CD4-positive, alpha-beta T cell treated with Interleukin-21 for 1 hour (primary cell): ENCODE measurements at regions not wholly inside any gene's neighbourhood (a gene's known extent, or its start where the extent isn't known, plus 50 kb on each side); places are given as distances from the start of the nearest gene placed in this dataset.

Experiments used
- DNase-seq: peaks from one replicate; pipeline ENCODE4 v3.0.0-alpha.2; 2020

GRCh38 chr5:97406946-97407676 is 224.1 kb upstream of the RIOK2 start:
- DNase-seq, result no peak

GRCh38 chr5:97408331-97408730 is 225.3 kb upstream of the RIOK2 start:
- DNase-seq, result no peak

GRCh38 chr5:97412959-97413358 is 229.9 kb upstream of the RIOK2 start:
- DNase-seq, result no peak

- no peak for DNase-seq
Observed at GRCh38 chr5:97417986-97418385, 234.9 kb upstream of the RIOK2 start.

GRCh38 chr5:97418462-97418861 is 235.4 kb upstream of the RIOK2 start:
- no peak for DNase-seq

GRCh38 chr5:97420646-97421045 is 237.6 kb upstream of the RIOK2 start:
- no peak for DNase-seq

- DNase-seq, result no peak
Observed at GRCh38 chr5:97422678-97423077, 239.6 kb upstream of the RIOK2 start.

- no peak for DNase-seq
Observed at GRCh38 chr5:97425511-97425910, 242.5 kb upstream of the RIOK2 start.

- no peak for DNase-seq
Observed at GRCh38 chr5:97427235-97427634, 244.2 kb upstream of the RIOK2 start.

- DNase-seq, result no peak
Observed at GRCh38 chr5:97434021-97434420, 251.0 kb upstream of the RIOK2 start.

- no peak for DNase-seq
Observed at GRCh38 chr5:97436405-97436804, 253.4 kb upstream of the RIOK2 start.

- no peak for DNase-seq
Observed at GRCh38 chr5:97443740-97444139, 260.7 kb upstream of the RIOK2 start.

- DNase-seq, result no peak
Observed at GRCh38 chr5:97449172-97449571, 266.1 kb upstream of the RIOK2 start.

- DNase-seq, result no peak
Observed at GRCh38 chr5:97452646-97453045, 269.6 kb upstream of the RIOK2 start.

- DNase-seq, result no peak
Observed at GRCh38 chr5:97453263-97453662, 270.2 kb upstream of the RIOK2 start.

GRCh38 chr5:97454015-97454414 is 271.0 kb upstream of the RIOK2 start:
- no peak for DNase-seq

GRCh38 chr5:97455996-97456395 is 272.9 kb upstream of the RIOK2 start:
- DNase-seq, result no peak

GRCh38 chr5:97458851-97459250 is 275.8 kb upstream of the RIOK2 start:
- no peak for DNase-seq

- no peak for DNase-seq
Observed at GRCh38 chr5:97471951-97472350, 288.9 kb upstream of the RIOK2 start.

- DNase-seq, result no peak
Observed at GRCh38 chr5:97475847-97476246, 292.8 kb upstream of the RIOK2 start.

GRCh38 chr5:97476852-97477534 is 293.9 kb upstream of the RIOK2 start:
- no peak for DNase-seq

- no peak for DNase-seq
Observed at GRCh38 chr5:97478483-97478882, 295.4 kb upstream of the RIOK2 start.

GRCh38 chr5:97480313-97480712 is 297.3 kb upstream of the RIOK2 start:
- DNase-seq, result no peak

GRCh38 chr5:97488126-97488668 is 305.1 kb upstream of the RIOK2 start:
- DNase-seq, result no peak
